ENCODE measurements at regions not wholly inside any gene's neighbourhood (a gene's known extent, or its start where the extent isn't known, plus 50 kb on each side); places are given as distances from the start of the nearest gene placed in this dataset.

DNA sequence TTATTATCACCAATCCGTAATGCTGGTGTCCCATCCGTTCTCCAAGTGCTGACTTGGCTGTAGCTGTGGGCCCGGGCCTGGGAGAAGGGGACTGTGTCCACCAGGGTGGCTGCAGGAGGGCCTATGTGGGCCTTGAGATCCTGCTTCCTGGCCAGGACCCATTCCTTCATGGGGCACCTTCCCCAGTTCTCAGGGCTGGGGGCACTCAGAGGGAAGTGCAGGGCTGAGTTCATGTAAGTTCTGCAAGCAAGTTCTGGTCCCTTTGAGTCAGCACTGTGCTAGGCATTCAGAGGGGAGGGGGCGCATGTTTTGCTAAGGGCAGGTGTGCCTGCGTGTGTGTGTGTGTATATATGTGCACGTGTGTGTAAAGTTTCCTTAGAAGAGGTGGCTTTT is 94.0 kb downstream of the GLI2 start:
- no peak for DNase-seq

DNA sequence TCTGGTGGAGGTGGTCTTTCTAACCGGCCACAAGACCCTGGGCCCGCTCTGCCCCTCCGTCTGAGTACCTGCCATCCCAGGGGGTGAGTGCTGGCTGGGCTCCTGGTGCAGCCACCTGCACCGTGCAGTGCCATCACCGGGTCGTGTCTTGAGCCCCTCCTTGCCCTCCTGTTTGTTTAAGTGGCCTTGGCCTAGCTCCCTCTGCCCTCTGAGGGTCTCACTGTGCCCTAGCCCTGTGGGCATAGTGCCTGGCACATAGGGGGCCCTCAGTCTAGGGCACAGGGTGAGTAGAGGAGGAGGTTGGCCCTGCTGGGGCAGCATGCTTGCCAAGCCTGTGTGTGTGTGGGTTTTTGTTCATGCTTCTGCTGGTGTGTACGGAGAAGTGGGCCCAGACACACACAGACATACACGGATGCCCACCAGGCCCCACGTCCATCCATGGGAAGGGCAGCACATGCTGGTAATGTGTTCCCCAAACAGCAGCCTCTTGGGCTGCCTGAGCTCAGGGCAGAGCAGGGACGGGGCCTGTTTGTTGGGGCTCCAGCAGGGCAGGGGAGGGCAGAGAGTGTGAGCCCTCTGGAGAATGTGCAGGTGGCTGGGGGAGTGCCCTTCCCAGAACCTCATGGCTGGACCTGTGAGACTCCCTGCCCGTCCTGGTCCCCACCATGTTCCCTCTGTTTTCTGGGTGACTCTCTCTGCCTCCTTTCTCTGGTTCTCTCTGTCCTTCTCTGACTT is 94.6 kb downstream of the GLI2 start:
- DNase-seq: no peak

GRCh38 chr2:120831086-120831485 is 95.4 kb downstream of the GLI2 start:
- DNase-seq: no peak

- no peak for DNase-seq
These were observed 96.2 kb downstream of the GLI2 start for GRCh38 chr2:120831891-120832290.

DNA sequence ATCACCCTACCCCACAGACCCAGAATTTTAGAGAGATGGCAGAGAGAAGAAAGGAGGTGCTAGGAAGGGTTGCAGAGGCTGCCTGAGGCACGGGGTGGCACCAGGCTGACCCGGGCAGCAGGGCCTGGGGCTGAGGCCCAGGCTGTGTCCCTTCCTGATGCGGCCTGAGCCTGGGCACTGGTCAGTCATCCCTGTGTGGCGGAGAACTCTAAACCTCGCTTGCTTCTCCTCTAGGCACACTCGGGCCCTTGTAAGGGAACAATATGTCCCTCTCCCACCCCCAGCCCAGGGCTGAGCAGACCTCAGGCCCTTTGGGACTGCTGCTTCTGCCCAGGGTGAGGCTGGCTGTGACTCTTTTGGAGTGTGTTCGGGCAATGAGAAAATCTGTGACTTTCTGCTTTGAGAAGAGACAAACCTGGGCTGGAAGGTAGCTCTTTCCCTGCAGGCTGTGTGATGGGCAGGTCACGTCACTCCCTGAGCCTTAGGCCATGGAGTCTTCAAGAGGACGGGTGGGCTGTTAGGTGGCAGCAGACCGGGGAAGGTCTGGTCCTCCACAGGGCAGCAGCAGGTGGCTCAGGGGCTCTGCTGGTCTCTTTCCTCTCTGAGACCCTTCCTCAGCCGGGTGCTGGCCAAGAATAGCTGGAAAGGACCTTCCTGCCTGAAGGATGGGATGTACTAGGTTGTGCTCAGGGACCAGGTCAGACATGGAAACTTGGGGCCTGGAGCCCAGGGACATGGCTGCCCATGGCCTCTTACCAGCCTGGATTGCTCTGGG is 96.8 kb downstream of the GLI2 start:
- DNase-seq: no peak

DNA sequence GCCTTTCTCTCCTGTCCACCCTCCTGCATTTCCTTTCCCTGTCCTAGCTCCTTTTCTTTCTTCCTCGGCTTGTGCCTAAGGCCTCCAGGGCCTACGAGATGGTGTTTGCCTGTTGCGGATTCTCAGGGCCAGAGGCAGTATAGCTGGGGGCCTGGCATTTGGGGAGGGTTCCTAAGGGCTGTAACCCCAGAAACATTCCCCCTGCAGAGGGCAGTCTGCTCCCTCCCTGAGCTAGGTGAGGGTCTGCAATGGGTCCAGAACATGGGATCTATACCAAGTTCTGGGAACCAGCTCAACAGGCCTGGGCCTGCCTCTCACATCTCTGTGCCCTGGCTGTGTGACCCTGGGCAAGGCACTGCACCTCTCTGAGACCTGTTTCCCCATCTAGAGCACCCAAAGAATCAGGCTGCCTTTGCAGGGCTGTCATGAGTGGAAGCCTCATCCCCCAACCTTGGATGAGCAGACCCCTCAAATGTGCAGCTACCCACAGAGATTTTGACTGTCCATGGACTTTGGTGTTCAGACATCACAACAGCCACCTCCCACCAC is 97.5 kb downstream of the GLI2 start:
- no peak for DNase-seq

DNA sequence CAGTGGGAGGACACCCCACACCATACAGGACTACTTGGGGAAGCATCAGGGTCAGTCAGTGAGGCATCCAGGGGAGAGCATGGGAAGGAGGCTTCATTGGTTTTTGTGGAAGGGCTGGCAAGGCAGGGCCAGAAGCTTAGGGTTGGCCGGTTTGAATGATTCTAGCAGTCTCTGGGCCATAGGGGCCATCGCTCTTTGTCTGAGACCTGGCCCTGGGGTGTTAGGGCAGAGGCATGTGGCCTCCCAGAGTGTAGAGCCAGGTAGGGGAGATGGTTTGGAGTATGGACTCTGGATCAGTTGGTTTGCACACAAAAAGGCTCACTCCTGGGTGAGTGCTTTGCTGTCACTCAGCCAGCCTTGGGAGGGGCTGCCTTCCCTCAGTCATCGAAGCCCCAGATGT is 98.5 kb downstream of the GLI2 start:
- no peak for DNase-seq

- no peak for DNase-seq
These were observed 100.6 kb downstream of the GLI2 start for GRCh38 chr2:120836281-120836680.

DNA sequence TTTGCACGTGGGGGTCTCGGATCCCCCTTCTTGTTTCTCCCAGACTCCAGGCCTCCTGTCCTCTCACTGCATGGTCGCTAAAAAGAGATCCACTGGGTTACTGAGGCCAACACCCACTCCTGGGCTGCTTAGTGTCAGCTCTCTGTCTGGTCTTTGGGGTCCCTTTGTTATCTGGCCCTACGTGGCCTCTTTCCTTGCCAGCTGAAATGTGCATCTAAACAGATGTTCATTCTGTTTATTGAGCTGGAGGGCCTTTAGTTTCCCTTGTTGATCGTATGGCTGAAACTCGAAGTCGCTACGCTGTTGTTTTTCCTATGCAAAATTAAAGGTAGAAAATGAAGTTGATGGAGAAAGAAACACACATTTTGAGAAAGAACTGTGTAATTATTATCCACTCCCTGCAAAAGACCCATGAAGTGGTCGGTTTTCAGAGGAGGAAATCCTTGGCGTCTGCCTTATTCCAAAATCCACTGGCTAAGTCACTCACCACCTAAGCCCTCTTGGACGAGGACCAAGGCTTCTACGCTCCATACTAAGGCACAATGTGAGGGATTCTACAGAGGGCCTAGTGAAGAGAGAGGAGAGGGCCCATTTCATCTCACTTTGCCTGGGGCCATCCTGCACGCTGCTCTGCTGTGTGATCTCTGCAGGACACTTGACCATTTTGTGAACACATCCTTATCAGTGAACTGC is 105.3 kb downstream of the GLI2 start:
- DNase-seq: no peak

DNA sequence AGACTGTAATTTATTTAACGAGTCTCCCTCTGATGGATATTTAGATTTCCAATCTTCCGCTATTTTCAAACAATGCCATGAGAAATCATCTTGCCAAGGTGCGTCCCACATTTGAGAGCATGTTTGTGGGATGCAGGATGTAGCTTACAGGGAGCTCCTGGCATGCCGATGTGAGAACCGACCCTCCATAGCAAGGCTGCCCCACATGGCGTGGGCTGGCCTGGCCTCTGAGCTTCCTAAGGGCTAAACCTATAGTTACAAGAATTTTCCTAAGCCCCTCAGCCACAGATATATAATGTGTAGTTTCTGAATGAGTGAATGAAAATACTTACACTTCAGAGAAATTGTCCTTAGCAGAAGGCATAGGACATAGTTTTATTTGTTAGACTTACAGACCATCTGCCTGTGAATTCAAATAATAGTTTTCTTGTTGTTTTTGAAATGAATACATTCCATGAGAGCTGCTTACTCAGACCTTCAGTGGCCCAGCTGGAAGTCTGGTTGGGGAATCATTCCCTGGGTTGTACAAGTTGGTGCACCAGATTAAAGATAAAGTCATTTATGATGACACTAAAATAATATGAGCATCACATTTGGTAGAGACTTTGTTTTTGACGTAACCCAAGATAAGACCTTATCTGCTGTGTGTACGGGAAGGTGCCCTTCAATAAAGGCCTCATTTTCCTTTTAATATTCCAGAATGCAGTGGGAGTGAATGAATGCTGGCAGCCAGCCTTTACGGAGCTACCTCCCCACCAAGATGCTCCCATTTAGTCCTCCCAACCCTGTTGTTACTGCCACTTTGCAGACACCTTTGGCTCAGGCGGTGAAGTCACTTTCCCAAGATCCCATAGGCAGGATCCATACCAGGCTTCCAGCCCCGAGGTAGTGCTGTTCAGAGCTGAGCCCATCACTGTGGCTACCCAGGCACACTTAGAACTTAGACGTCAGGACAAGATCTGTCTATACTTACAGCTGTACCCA is 107.1 kb downstream of the GLI2 start:
- DNase-seq: no peak

DNA sequence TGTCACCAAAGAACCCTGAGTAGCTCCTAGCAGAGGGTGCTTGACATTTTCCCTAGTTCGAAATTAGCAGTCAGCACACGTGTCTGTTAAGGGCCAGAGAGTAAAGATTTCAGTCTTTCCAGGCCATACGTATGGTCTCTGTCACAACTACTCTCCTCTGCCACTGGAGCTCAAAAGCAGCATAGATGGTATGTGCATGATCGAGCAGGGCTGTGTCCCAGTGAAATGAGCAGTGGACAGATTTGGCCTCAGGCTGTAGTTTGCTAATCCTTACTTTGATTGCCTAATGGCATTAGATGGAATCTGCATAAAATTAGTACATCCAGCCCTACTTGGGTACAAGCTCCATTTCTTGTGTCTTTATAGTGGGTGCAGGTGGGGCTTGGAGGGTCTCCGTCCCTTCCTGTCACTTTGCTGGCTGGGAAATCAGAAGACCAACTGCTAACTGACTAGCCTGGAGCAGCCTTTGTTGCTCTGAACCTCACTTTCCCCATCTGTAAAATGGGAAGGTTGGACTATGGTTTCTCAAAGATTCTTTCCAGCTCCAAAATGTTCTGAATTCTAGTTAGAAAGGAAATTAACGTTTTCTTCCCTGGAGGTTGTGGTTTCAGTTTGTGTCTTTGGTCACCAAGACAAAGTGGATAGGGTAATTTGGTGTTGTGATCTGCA is 108.5 kb downstream of the GLI2 start:
- DNase-seq: no peak

GRCh38 chr2:120845277-120845676 is 109.6 kb downstream of the GLI2 start:
- DNase-seq: no peak

DNA sequence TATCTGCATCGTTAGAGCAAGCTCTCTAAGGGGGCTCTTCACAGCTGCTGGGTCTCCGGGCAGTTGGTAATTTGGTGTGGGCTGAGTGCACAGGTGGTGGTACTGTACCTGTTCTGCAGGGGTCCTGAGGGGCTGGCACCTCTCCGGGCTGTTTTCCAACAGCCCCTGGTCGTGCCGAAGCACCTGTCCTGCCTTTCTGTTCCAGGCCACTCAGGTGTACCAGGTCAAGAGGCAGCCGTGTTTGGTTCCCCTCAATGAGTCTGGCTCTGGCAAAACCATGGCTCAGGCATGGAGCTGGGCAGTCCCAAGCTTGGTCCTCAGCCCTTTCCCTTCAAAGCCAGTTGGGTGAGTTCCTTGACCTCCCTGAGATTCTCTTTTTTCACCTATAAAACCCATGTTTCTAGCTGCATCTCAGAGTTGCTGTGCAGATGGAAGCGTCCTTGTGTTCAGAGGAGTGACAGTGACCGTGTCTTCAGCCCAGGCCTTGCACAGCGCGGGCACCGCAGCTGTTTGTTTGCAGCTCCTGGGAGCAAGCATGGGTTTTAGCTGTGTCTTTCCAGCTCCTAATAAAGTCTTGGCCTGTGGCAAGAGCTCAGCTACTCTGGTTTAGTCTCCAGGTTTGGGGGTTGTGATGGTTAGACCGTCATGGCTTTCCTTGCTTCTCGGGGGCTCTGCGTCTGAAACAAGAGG is 110.9 kb downstream of the GLI2 start:
- no peak for DNase-seq

GRCh38 chr2:120847700-120848321 is 112.1 kb downstream of the GLI2 start:
- DNase-seq: no peak

DNA sequence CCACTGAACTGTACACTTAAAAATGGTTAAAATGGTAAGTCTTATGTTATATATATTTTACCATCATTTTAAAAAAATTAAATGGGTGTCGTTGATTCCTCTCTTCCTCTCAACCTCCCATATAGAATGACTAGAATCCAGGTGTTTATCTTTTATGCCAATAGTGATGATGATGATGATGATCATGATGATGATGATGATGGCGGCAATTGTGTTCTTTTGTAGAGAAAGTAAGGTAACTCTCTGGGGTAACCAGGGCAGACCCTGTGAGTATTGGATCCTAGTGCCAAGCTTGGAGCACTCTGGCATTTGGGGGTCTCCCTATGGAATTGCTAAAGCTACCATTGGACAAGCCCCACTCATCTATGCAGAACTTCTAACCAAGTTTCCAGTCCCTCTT is 113.6 kb downstream of the GLI2 start:
- no peak for DNase-seq

GRCh38 chr2:120850551-120850950 is 114.9 kb downstream of the GLI2 start:
- DNase-seq: no peak

DNA sequence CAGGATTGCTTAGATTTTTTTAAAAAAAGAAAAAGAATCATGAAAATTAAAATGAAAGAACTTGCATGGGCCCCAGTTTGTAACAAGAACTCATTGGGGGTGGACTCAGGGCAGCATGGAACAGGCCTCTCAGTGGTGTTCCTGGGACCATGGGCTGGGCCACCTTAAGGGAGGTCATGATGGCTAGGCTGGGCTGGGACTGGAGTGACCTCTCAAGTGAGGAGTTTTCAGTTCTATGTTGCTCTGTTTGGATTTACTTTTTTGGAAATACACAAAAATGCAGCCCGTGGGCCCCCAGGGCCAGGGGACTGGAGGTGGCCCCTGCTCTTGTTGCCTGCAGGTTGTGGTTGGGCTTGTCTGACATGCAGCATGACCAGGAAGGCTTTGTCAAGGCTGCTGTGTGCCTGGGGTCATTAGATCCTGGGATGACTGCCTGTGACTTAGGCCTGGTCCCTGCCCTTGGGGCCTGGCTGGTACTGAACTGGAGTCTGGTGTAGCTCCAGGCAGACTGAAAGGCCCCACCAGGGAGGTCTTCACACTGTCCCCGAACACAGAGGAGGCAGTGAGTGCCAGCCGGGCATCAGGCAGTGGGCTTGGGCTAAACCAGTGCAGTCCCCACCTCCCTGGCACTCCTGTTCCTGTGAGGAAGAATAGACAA is 115.6 kb downstream of the GLI2 start:
- no peak for DNase-seq

DNA sequence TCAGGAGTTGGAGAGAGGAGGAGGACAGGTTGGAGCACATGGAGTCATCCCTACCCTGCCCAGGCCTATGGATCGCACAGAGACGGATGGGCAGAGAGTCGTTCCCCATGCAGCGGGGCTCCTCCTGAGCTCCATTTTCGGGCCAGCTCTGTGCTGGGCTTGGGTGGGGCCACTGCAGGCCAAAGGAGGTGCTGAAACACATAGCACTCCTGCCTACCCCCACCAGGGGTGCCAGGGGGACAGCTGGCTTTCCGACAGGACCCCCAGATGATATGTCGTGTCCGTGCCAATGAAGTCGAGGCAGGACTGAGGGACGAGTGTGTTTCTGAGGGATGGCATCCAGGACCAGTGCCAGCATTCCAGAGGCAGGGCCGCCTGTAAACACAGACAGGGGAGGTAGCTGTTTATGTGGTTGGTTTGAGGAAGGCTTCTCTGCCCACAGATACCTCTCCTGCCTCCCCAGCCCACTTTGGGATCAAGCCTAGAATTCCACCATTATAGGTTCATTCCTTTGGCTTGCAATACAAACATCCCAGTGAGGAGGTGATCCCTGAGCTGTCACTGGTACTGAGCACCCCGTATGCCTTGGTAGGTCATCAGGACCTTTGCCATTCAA is 116.6 kb downstream of the GLI2 start:
- no peak for DNase-seq

GRCh38 chr2:120853306-120854013 is 117.8 kb downstream of the GLI2 start:
- DNase-seq: no peak
